ENCODE measurements at regions not wholly inside any gene's neighbourhood (a gene's known extent, or its start where the extent isn't known, plus 50 kb on each side); places are given as distances from the start of the nearest gene placed in this dataset.

DNA sequence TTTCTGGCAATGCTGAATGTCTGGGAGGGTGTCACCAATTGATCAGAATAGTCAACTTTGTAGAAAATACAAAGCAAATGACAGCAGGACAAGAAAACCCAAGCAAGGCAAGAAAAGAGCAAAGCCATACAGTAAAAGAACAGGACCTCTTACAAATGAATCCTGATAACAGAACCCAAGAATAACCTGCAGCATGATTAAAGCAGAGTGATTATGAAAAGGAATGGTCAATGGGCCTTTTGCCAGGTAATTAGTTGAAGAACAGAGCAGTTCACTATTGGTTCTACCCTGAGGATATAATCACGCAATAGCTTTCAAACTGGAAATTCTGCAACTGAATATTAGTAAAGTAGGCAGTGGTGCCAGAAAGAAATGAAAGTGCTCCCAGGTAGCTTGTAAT is 319.8 kb downstream of the FRK start:
- DNase-seq (ENCODE audit: low read depth, low spot score): no peak
- H3K27ac Mint-ChIP-seq (ENCODE audit: unreplicated experiment): no peak overlapping the region
- H3K9me3 Mint-ChIP-seq: peaks cover 16% of the 10 kb centered on the region
- H3K36me3 Mint-ChIP-seq (ENCODE audit: low read depth): peaks cover 2% of the 10 kb centered on the region
- H3K4me3 Mint-ChIP-seq: no peak overlapping the region
- H3K4me1 Mint-ChIP-seq: no peaks in the 10 kb centered on the region
- peaks cover 6% of the 10 kb centered on the region for H3K27me3 Mint-ChIP-seq (ENCODE audit: low read depth)
- TF ChIP-seq, protein P1, sequence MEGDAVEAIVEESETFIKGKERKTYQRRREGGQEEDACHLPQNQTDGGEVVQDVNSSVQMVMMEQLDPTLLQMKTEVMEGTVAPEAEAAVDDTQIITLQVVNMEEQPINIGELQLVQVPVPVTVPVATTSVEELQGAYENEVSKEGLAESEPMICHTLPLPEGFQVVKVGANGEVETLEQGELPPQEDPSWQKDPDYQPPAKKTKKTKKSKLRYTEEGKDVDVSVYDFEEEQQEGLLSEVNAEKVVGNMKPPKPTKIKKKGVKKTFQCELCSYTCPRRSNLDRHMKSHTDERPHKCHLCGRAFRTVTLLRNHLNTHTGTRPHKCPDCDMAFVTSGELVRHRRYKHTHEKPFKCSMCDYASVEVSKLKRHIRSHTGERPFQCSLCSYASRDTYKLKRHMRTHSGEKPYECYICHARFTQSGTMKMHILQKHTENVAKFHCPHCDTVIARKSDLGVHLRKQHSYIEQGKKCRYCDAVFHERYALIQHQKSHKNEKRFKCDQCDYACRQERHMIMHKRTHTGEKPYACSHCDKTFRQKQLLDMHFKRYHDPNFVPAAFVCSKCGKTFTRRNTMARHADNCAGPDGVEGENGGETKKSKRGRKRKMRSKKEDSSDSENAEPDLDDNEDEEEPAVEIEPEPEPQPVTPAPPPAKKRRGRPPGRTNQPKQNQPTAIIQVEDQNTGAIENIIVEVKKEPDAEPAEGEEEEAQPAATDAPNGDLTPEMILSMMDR (conservative IDR thresholded peaks at IDR 0.05): no peak

DNA sequence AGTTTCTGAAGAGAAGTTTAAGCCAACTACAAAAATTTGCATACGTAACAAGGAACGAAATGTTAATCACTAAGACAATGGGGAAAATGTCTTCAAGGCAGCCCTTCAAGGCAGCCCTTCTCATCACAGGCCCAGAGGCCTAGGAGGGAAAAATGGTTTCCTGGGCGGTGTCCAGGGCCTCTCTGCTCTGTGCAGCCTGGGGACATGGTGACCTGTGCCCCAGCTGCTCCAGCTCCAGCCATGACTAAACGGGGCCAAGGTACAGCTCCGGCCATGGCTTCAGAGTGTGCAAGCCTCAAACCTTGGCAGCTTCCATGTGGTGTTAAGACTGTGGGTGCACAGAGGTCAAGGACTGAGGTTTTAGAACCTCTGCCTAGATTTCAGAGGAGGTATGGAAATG is 325.1 kb downstream of the FRK start:
- TF ChIP-seq, protein P1 (conservative IDR thresholded peaks at IDR 0.05): no peak
- H3K27ac Mint-ChIP-seq (ENCODE audit: unreplicated experiment): no peak overlapping the region

GRCh38 chr6:115733426-115733825 is 327.3 kb downstream of the FRK start:
- TF ChIP-seq, protein P1 (conservative IDR thresholded peaks at IDR 0.05): no peak
- H3K4me1 Mint-ChIP-seq: no peaks in the 10 kb centered on the region
- no peak overlapping the region for H3K27ac Mint-ChIP-seq (ENCODE audit: unreplicated experiment)
- peaks cover 3% of the 10 kb centered on the region for H3K36me3 Mint-ChIP-seq (ENCODE audit: low read depth)
- no peak overlapping the region for H3K4me3 Mint-ChIP-seq
- no peaks in the 10 kb centered on the region for H3K27me3 Mint-ChIP-seq (ENCODE audit: low read depth)
- peaks cover 9% of the 10 kb centered on the region for H3K9me3 Mint-ChIP-seq
- DNase-seq (ENCODE audit: low read depth, low spot score): no peak

More for the DNA sequence above, 325.1 kb downstream of the FRK start:
- H3K27me3 Mint-ChIP-seq (ENCODE audit: low read depth): no peaks in the 10 kb centered on the region
- H3K9me3 Mint-ChIP-seq: peaks cover 9% of the 10 kb centered on the region
- no peak overlapping the region for H3K4me3 Mint-ChIP-seq
- H3K36me3 Mint-ChIP-seq (ENCODE audit: low read depth): peaks cover 3% of the 10 kb centered on the region
- H3K4me1 Mint-ChIP-seq: no peaks in the 10 kb centered on the region
- DNase-seq (ENCODE audit: low read depth, low spot score): no peak

GRCh38 chr6:115729036-115729435 is 331.7 kb downstream of the FRK start:
- Mint-ChIP-seq H3K27me3 (ENCODE audit: low read depth) (no peaks in the 10 kb centered on the region), H3K4me1 (no peaks in the 10 kb centered on the region), H3K36me3 (ENCODE audit: low read depth) (no peaks in the 10 kb centered on the region), H3K4me3 (no peak overlapping the region), H3K27ac (ENCODE audit: unreplicated experiment) (no peak overlapping the region), H3K9me3 (peaks cover 7% of the 10 kb centered on the region)
- no peak for DNase-seq (ENCODE audit: low read depth, low spot score)
- TF ChIP-seq, protein P1 (conservative IDR thresholded peaks at IDR 0.05): no peak

DNA sequence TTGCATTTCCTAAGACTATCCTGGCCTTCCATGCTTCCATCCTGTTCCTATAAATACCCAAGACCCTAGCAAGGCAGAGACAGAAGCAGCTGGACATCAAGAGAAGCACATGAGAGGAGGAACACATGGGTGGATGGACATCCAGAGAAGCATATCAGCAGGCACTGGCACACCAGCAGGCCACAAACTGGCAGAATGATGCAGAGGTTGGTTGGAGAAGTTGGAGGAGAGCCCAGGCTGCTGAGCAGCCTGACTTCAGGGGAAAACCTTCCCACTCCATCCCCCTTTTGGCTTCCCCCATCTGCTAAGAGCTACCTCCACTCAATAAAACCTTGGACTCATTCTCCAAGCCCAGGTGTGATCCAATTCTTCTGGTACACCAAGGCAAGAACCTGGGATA is 332.5 kb downstream of the FRK start:
- TF ChIP-seq, protein P1 (conservative IDR thresholded peaks at IDR 0.05): no peak
- Mint-ChIP-seq H3K27ac (ENCODE audit: unreplicated experiment) (no peak overlapping the region), H3K27me3 (ENCODE audit: low read depth) (peaks cover 3% of the 10 kb centered on the region), H3K4me1 (no peaks in the 10 kb centered on the region), H3K9me3 (peaks cover 6% of the 10 kb centered on the region), H3K36me3 (ENCODE audit: low read depth) (no peaks in the 10 kb centered on the region), H3K4me3 (no peak overlapping the region)
- DNase-seq (ENCODE audit: low read depth, low spot score): no peak

- no peaks in the 10 kb centered on the region for H3K9me3 Mint-ChIP-seq
- TF ChIP-seq, protein P1 (conservative IDR thresholded peaks at IDR 0.05): no peak
- H3K36me3 Mint-ChIP-seq (ENCODE audit: low read depth): no peaks in the 10 kb centered on the region
- H3K4me1 Mint-ChIP-seq: peaks cover 7% of the 10 kb centered on the region
- H3K27ac Mint-ChIP-seq (ENCODE audit: unreplicated experiment): no peak overlapping the region
- no peak overlapping the region for H3K4me3 Mint-ChIP-seq
- H3K27me3 Mint-ChIP-seq (ENCODE audit: low read depth): peaks cover 3% of the 10 kb centered on the region
- DNase-seq (ENCODE audit: low read depth, low spot score): no peak
These were observed 339.1 kb downstream of the FRK start for GRCh38 chr6:115721564-115721963.

All from neural crest cell (in vitro differentiated cells).